ENCODE measurements at regions not wholly inside any gene's neighbourhood (a gene's known extent, or its start where the extent isn't known, plus 50 kb on each side); places are given as distances from the start of the nearest gene placed in this dataset.

- Histone ChIP-seq H2BK20ac (ENCODE audit: low read depth, low read length, poor library complexity, severe bottlenecking) (no peak overlapping the region), H3K79me1 (ENCODE audit: insufficient read depth, low read depth, low read length, poor library complexity, severe bottlenecking) (no peaks in the 10 kb centered on the region)
- H3K27ac Mint-ChIP-seq = no peak overlapping the region; a peak in 1 of 7 replicates
Measured at GRCh38 chr16:35525979-35526590, 2066.7 kb downstream of the TP53TG3F start.

More at GRCh38 chr16:35525979-35526590, 2066.7 kb downstream of the TP53TG3F start:
- Histone ChIP-seq H3K79me2 (ENCODE audit: insufficient read depth, low read length) (no peaks in the 10 kb centered on the region), H4K20me1 (ENCODE audit: control insufficient read depth, insufficient read depth, insufficient read length) (no peaks in the 10 kb centered on the region), H3K27me3 (ENCODE audit: insufficient read depth, low read length) (no peaks in the 10 kb centered on the region), H2BK5ac (ENCODE audit: insufficient read length, low read length) (no peak overlapping the region), H3K23ac (ENCODE audit: insufficient read length, low read depth, low read length) (no peak overlapping the region), H2AFZ (ENCODE audit: low read length) (no peak overlapping the region), H3K18ac (ENCODE audit: insufficient read length, low read depth, low read length) (no peak overlapping the region), H3K4me1 (ENCODE audit: insufficient read depth, low read length) (no peaks in the 10 kb centered on the region), H3K27ac (ENCODE audit: insufficient read length, low read depth, low read length) (no peak overlapping the region), H4K5ac (ENCODE audit: insufficient read length, low read depth, low read length) (no peak overlapping the region), H3K9ac (ENCODE audit: extremely low read depth, insufficient read length, low read length) (no peak overlapping the region), H2AK5ac (ENCODE audit: insufficient read length, low read length) (no peak overlapping the region), H2BK15ac (ENCODE audit: low read depth, low read length) (no peak overlapping the region), H4K91ac (ENCODE audit: insufficient read length, low read depth, low read length) (no peak overlapping the region), H3K56ac (ENCODE audit: insufficient read length, low read depth, low read length) (no peak overlapping the region), H3K4me2 (ENCODE audit: insufficient read depth, insufficient read length, low read length) (no peak overlapping the region), H3T11ph (ENCODE audit: low read length) (no peak overlapping the region), H3K9me3 (ENCODE audit: control insufficient read depth, low read depth, low read length) (peaks cover 67% of the 10 kb centered on the region), H4K8ac (replicated peaks; ENCODE audit: insufficient read length, low read depth, low read length) (no peak overlapping the region), H2BK120ac (ENCODE audit: low read depth, low read length, poor library complexity, severe bottlenecking) (no peak overlapping the region), H3K4ac (ENCODE audit: low read depth, low read length) (no peak overlapping the region), H3K14ac (ENCODE audit: insufficient read depth, low read length) (no peak overlapping the region), H3K23me2 (ENCODE audit: insufficient read length, low read depth, low read length, poor library complexity, severe bottlenecking) (no peaks in the 10 kb centered on the region), H2BK12ac (ENCODE audit: insufficient read length, low read depth, low read length) (no peak overlapping the region)
- WGBS (ENCODE audit: extremely low coverage, insufficient read length, low lambda C conversion rate) = no CpG with 5 or more reads among the region's 26 CpGs
- no peak for DNase-seq
- Mint-ChIP-seq H3K9me3 (peaks cover 89 to 94% of the 10 kb centered on the region in 2 experiments), H3K36me3 (ENCODE audit: insufficient read depth in 1 of 3, low read depth in 3 of 3) (peaks cover 5 to 26% (median 14%) of the 10 kb centered on the region in 3 experiments; a peak in 5 of 7 replicates), H3K4me1 (no peaks in the 10 kb centered on the region), H3K27me3 (ENCODE audit: low read depth) (peaks cover 2% of the 10 kb centered on the region; the same call in 1 of the 2 replicates), H3K4me3 (no peak overlapping the region)
- no peak for TF ChIP-seq CTCF (conservative IDR thresholded peaks at IDR 0.05)

All from H9 (cell line).